HEK293 (cell line): ENCODE measurements at regions not wholly inside any gene's neighbourhood (a gene's known extent, or its start where the extent isn't known, plus 50 kb on each side); places are given as distances from the start of the nearest gene placed in this dataset.

ENCODE experiments used
- CTCF ChIA-PET: fragments of 350-600 bp; formaldehyde crosslinking; extraction: SDS; loops from one replicate; lab custom pipeline; 2021; ENCODE audit warnings: antibody characterized with exemption; lab: Yijun Ruan, JAX
- POLR2A ChIA-PET: fragments of 300-600 bp; formaldehyde crosslinking; extraction: SDS; loops from one replicate; lab custom pipeline; 2020; ENCODE audit warnings: antibody characterized with exemption, inconsistent platforms; lab: Yijun Ruan, JAX
- H3K27ac ChIP-seq: fragments of 200-500 bp; sonication (Bioruptor generic); 2 replicates; pipeline ENCODE4 v1.5.1; 2014; ENCODE audit warnings: low read depth, low read length, control low read depth, inconsistent platforms; ENCODE audit errors: extremely low read depth
- H3K36me3 ChIP-seq, 2 experiments: fragments of 200-500 bp in 1 of 2; sonication (Bioruptor generic) in 1 of 2; 1 replicate in 1 of 2; 2 replicates in 1 of 2; pipeline ENCODE4 v1.5.1; 2014 to 2017; ENCODE audit warnings: inconsistent platforms in 2 of 2, low read length in 2 of 2; ENCODE audit not compliant: control insufficient read depth in 2 of 2, insufficient read depth in 1 of 2
- H3K4me1 ChIP-seq: fragments of 200-500 bp; sonication (Bioruptor generic); 2 replicates; pipeline ENCODE4 v1.5.1; 2014; ENCODE audit warnings: mild to moderate bottlenecking, low read length, inconsistent platforms; ENCODE audit not compliant: control insufficient read depth, insufficient read depth
- H3K4me3 ChIP-seq: 2 replicates; pipeline ENCODE4 v1.5.1; 2011; ENCODE audit warnings: low read depth, mild to moderate bottlenecking, control low read depth, low read length, moderate library complexity
- H3K9me3 ChIP-seq: fragments of 200-500 bp; sonication (Bioruptor generic); 2 replicates; pipeline ENCODE4 v1.5.1; 2014; ENCODE audit warnings: low read depth, low read length, inconsistent platforms; ENCODE audit not compliant: control insufficient read depth, insufficient read depth
- BCL11A ChIP-seq: fragments of 450-650 bp; formaldehyde crosslinking; IDR thresholded peaks from 2 replicates; pipeline ENCODE4 v1.5.1; 2016; ENCODE audit warnings: low read depth, missing biosample characterization, missing genetic modification characterization
- KLF10 ChIP-seq: fragments of 450-650 bp; IDR thresholded peaks from 2 replicates; pipeline ENCODE4 v1.5.1; 2018; ENCODE audit warnings: missing biosample characterization, mild to moderate bottlenecking, missing genetic modification characterization
- MZF1 ChIP-seq: fragments of 450-650 bp; formaldehyde crosslinking; IDR thresholded peaks from 2 replicates; pipeline ENCODE4 v1.5.1; 2017; ENCODE audit warnings: missing biosample characterization, missing genetic modification characterization, borderline replicate concordance
- SCRT1 ChIP-seq: fragments of 450-650 bp; formaldehyde crosslinking; IDR thresholded peaks from 2 replicates; pipeline ENCODE4 v1.5.1; 2016; ENCODE audit warnings: missing biosample characterization, missing genetic modification characterization, borderline replicate concordance
- SP3 ChIP-seq: fragments of 450-650 bp; formaldehyde crosslinking; IDR thresholded peaks from 2 replicates; pipeline ENCODE4 v1.5.1; 2016; ENCODE audit warnings: missing biosample characterization, missing genetic modification characterization
- ZBTB1 ChIP-seq: fragments of 450-650 bp; formaldehyde crosslinking; IDR thresholded peaks from 2 replicates; pipeline ENCODE4 v1.5.1; 2016; ENCODE audit warnings: missing biosample characterization, missing genetic modification characterization
- ZBTB7A ChIP-seq: fragments of 450-650 bp; formaldehyde crosslinking; IDR thresholded peaks from 2 replicates; pipeline ENCODE4 v1.5.1; 2016; ENCODE audit warnings: low read depth, missing biosample characterization, missing genetic modification characterization
- ZNF112 ChIP-seq: fragments of 450-650 bp; formaldehyde crosslinking; IDR thresholded peaks from 2 replicates; pipeline ENCODE4 v1.5.0; 2017; ENCODE audit warnings: missing biosample characterization, missing genetic modification characterization
- ZNF157 ChIP-seq: fragments of 450-650 bp; formaldehyde crosslinking; IDR thresholded peaks from 2 replicates; pipeline ENCODE4 v1.5.1; 2016; ENCODE audit warnings: missing biosample characterization, missing genetic modification characterization
- ZNF239 ChIP-seq: fragments of 450-650 bp; formaldehyde crosslinking; IDR thresholded peaks from 2 replicates; pipeline ENCODE4 v1.5.1; 2016; ENCODE audit warnings: missing biosample characterization, missing genetic modification characterization
- ZNF24 ChIP-seq: fragments of 450-650 bp; formaldehyde crosslinking; IDR thresholded peaks from 2 replicates; pipeline ENCODE4 v1.5.1; 2016; ENCODE audit warnings: missing biosample characterization, missing genetic modification characterization
- ZNF416 ChIP-seq: fragments of 450-650 bp; formaldehyde crosslinking; IDR thresholded peaks from 2 replicates; pipeline ENCODE4 v1.5.1; 2016; ENCODE audit warnings: missing biosample characterization, missing genetic modification characterization
- ZNF433 ChIP-seq: fragments of 450-650 bp; formaldehyde crosslinking; IDR thresholded peaks from 2 replicates; pipeline ENCODE4 v1.5.1; 2016; ENCODE audit warnings: missing biosample characterization, missing genetic modification characterization, low read depth
- ZNF529 ChIP-seq: fragments of 450-650 bp; formaldehyde crosslinking; IDR thresholded peaks from 2 replicates; pipeline ENCODE4 v1.5.1; 2017; ENCODE audit warnings: missing genetic modification characterization, missing biosample characterization; ENCODE audit not compliant: insufficient replicate concordance
- ZNF600 ChIP-seq: fragments of 450-650 bp; formaldehyde crosslinking; IDR thresholded peaks from 2 replicates; pipeline ENCODE4 v1.5.1; 2016; ENCODE audit warnings: missing biosample characterization, missing genetic modification characterization
- ZNF610 ChIP-seq: fragments of 450-650 bp; formaldehyde crosslinking; IDR thresholded peaks from 2 replicates; pipeline ENCODE4 v1.5.1; 2016; ENCODE audit warnings: missing biosample characterization, missing genetic modification characterization, borderline replicate concordance
- ZNF629 ChIP-seq: fragments of 450-650 bp; formaldehyde crosslinking; IDR thresholded peaks from 2 replicates; pipeline ENCODE4 v1.5.1; 2017; ENCODE audit warnings: missing biosample characterization, missing genetic modification characterization
- ZNF660 ChIP-seq: fragments of 450-650 bp; IDR thresholded peaks from 2 replicates; pipeline ENCODE4 v1.5.1; 2018; ENCODE audit warnings: missing biosample characterization, mild to moderate bottlenecking, missing genetic modification characterization
- ZSCAN23 ChIP-seq: fragments of 450-650 bp; formaldehyde crosslinking; IDR thresholded peaks from 2 replicates; pipeline ENCODE4 v1.5.1; 2016; ENCODE audit warnings: missing biosample characterization, missing genetic modification characterization
- TF ChIP-seq, protein P1 (sequence below): fragments of 450-650 bp; formaldehyde crosslinking; IDR thresholded peaks from 2 replicates; pipeline ENCODE4 v1.5.1; 2017; ENCODE audit warnings: missing biosample characterization, missing genetic modification characterization
- TF ChIP-seq, protein P2 (sequence below): fragments of 450-650 bp; formaldehyde crosslinking; IDR thresholded peaks from 2 replicates; pipeline ENCODE4 v1.5.1; 2016; ENCODE audit warnings: missing biosample characterization, missing genetic modification characterization
- TF ChIP-seq, protein P3 (sequence below): IDR thresholded peaks from 2 replicates; pipeline ENCODE4 v1.6.1; 2011; ENCODE audit warnings: mild to moderate bottlenecking, low read depth, low read length, borderline replicate concordance
- TF ChIP-seq, protein P4 (sequence below): fragments of 450-650 bp; formaldehyde crosslinking; IDR thresholded peaks from 2 replicates; pipeline ENCODE4 v1.5.1; 2016; ENCODE audit warnings: missing biosample characterization, missing genetic modification characterization
- TF ChIP-seq, protein P5 (sequence below): fragments of 450-650 bp; formaldehyde crosslinking; IDR thresholded peaks from 2 replicates; pipeline ENCODE4 v1.5.1; 2016; ENCODE audit warnings: missing biosample characterization, missing genetic modification characterization
- TF ChIP-seq, protein P6 (sequence below): fragments of 450-650 bp; formaldehyde crosslinking; IDR thresholded peaks from 2 replicates; pipeline ENCODE4 v1.5.1; 2016; ENCODE audit warnings: missing biosample characterization, missing genetic modification characterization

DNA sequence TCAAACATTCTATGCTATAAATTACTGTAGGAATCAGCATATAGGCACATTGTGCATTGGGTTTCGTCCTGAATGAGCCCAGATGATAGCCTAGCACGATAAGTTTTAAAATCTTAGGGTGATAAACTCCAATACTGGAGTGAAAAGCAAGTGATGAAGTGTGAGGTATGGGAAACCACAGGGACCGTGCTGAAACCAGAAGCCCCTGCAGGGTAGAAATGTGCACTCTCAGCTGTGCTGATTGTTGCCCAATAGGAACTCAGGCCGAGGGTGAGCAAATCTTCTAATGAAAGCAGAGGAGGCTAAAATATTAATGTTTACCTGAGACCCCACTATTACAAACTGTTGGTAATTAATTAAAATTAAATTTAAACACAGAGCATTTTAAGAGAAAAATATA lies 1486.6 kb downstream of the AACS start:
- no peaks in the 10 kb centered on the region for H3K4me1 ChIP-seq
- no peak overlapping the region for H3K27ac ChIP-seq
- no peaks in the 10 kb centered on the region for H3K9me3 ChIP-seq
- ChIA-PET CTCF (interaction anchor here (0.5 kb wide), 1 partner anchor 96 kb away, joined by 3 read pairs; no protein-coding TSS in a partner anchor), POLR2A (no interaction called here)
- no peaks in the 10 kb centered on the region for H3K36me3 ChIP-seq
- H3K4me3 ChIP-seq = no peak overlapping the region
- TF ChIP-seq ZNF157 (tag by site-specific recombination) (no peak), ZNF24 (no peak), ZNF433 (tag by site-specific recombination) (no peak), ZNF239 (tag by site-specific recombination) (no peak), ZSCAN23 (tag by site-specific recombination) (no peak), BCL11A (tag by site-specific recombination) (no peak), SP3 (no peak), ZNF416 (tag by site-specific recombination) (no peak)
- TF ChIP-seq, protein P1, sequence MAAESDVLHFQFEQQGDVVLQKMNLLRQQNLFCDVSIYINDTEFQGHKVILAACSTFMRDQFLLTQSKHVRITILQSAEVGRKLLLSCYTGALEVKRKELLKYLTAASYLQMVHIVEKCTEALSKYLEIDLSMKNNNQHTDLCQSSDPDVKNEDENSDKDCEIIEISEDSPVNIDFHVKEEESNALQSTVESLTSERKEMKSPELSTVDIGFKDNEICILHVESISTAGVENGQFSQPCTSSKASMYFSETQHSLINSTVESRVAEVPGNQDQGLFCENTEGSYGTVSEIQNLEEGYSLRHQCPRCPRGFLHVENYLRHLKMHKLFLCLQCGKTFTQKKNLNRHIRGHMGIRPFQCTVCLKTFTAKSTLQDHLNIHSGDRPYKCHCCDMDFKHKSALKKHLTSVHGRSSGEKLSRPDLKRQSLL (tag by site-specific recombination) = no peak

DNA sequence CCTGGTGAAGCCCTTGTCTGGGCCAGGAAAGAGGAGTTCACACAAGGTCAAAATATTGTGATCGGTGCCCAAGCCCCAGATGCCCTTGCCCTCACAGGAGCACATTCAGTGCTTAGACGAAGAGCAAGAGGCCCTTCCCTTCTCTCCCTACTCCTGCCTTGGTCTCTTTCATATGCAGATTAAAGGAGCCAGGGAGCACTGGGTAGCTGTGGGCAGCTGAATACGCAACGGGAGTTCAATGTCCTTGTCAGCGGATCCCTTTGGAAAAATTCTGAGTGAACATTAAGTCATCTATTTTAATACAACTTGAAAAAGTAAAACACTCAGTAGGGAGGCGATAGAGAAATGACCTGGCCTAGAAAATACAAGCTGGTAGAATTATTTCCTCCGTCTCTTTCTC lies 1489.4 kb downstream of the AACS start:
- Histone ChIP-seq H3K4me3 (no peak overlapping the region), H3K9me3 (no peaks in the 10 kb centered on the region), H3K36me3 (no peaks in the 10 kb centered on the region), H3K4me1 (no peaks in the 10 kb centered on the region), H3K27ac (no peak overlapping the region)
- ChIA-PET CTCF (no interaction called here), POLR2A (no interaction called here)
- TF ChIP-seq, protein P2, sequence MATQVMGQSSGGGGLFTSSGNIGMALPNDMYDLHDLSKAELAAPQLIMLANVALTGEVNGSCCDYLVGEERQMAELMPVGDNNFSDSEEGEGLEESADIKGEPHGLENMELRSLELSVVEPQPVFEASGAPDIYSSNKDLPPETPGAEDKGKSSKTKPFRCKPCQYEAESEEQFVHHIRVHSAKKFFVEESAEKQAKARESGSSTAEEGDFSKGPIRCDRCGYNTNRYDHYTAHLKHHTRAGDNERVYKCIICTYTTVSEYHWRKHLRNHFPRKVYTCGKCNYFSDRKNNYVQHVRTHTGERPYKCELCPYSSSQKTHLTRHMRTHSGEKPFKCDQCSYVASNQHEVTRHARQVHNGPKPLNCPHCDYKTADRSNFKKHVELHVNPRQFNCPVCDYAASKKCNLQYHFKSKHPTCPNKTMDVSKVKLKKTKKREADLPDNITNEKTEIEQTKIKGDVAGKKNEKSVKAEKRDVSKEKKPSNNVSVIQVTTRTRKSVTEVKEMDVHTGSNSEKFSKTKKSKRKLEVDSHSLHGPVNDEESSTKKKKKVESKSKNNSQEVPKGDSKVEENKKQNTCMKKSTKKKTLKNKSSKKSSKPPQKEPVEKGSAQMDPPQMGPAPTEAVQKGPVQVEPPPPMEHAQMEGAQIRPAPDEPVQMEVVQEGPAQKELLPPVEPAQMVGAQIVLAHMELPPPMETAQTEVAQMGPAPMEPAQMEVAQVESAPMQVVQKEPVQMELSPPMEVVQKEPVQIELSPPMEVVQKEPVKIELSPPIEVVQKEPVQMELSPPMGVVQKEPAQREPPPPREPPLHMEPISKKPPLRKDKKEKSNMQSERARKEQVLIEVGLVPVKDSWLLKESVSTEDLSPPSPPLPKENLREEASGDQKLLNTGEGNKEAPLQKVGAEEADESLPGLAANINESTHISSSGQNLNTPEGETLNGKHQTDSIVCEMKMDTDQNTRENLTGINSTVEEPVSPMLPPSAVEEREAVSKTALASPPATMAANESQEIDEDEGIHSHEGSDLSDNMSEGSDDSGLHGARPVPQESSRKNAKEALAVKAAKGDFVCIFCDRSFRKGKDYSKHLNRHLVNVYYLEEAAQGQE (tag by site-specific recombination) = no peak
- TF ChIP-seq ZNF600 (tag by site-specific recombination) (no peak), ZBTB7A (tag by site-specific recombination) (no peak), ZNF660 (tag by site-specific recombination) (no peak), SCRT1 (tag by site-specific recombination) (no peak), ZNF629 (no peak), ZNF610 (tag by site-specific recombination) (no peak), KLF10 (no peak), ZBTB1 (no peak), ZNF112 (no peak), SP3 (no peak), MZF1 (tag by site-specific recombination) (no peak), ZNF529 (tag by site-specific recombination) (no peak)
- TF ChIP-seq, protein P3, sequence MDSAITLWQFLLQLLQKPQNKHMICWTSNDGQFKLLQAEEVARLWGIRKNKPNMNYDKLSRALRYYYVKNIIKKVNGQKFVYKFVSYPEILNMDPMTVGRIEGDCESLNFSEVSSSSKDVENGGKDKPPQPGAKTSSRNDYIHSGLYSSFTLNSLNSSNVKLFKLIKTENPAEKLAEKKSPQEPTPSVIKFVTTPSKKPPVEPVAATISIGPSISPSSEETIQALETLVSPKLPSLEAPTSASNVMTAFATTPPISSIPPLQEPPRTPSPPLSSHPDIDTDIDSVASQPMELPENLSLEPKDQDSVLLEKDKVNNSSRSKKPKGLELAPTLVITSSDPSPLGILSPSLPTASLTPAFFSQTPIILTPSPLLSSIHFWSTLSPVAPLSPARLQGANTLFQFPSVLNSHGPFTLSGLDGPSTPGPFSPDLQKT = no peak
- TF ChIP-seq, protein P4, sequence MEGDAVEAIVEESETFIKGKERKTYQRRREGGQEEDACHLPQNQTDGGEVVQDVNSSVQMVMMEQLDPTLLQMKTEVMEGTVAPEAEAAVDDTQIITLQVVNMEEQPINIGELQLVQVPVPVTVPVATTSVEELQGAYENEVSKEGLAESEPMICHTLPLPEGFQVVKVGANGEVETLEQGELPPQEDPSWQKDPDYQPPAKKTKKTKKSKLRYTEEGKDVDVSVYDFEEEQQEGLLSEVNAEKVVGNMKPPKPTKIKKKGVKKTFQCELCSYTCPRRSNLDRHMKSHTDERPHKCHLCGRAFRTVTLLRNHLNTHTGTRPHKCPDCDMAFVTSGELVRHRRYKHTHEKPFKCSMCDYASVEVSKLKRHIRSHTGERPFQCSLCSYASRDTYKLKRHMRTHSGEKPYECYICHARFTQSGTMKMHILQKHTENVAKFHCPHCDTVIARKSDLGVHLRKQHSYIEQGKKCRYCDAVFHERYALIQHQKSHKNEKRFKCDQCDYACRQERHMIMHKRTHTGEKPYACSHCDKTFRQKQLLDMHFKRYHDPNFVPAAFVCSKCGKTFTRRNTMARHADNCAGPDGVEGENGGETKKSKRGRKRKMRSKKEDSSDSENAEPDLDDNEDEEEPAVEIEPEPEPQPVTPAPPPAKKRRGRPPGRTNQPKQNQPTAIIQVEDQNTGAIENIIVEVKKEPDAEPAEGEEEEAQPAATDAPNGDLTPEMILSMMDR (tag by site-specific recombination) = no peak
- TF ChIP-seq, protein P5, sequence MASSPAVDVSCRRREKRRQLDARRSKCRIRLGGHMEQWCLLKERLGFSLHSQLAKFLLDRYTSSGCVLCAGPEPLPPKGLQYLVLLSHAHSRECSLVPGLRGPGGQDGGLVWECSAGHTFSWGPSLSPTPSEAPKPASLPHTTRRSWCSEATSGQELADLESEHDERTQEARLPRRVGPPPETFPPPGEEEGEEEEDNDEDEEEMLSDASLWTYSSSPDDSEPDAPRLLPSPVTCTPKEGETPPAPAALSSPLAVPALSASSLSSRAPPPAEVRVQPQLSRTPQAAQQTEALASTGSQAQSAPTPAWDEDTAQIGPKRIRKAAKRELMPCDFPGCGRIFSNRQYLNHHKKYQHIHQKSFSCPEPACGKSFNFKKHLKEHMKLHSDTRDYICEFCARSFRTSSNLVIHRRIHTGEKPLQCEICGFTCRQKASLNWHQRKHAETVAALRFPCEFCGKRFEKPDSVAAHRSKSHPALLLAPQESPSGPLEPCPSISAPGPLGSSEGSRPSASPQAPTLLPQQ = no peak
- TF ChIP-seq, protein P6, sequence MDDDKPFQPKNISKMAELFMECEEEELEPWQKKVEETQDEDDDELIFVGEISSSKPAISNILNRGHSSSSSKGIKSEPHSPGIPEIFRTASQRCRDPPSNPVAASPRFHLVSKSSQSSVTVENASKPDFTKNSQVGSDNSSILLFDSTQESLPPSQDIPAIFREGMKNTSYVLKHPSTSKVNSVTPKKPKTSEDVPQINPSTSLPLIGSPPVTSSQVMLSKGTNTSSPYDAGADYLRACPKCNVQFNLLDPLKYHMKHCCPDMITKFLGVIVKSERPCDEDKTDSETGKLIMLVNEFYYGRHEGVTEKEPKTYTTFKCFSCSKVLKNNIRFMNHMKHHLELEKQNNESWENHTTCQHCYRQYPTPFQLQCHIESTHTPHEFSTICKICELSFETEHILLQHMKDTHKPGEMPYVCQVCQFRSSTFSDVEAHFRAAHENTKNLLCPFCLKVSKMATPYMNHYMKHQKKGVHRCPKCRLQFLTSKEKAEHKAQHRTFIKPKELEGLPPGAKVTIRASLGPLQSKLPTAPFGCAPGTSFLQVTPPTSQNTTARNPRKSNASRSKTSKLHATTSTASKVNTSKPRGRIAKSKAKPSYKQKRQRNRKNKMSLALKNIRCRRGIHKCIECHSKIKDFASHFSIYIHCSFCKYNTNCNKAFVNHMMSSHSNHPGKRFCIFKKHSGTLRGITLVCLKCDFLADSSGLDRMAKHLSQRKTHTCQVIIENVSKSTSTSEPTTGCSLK (tag by site-specific recombination) = no peak
